ENCODE measurements at regions not wholly inside any gene's neighbourhood (a gene's known extent, or its start where the extent isn't known, plus 50 kb on each side); places are given as distances from the start of the nearest gene placed in this dataset.

DNA sequence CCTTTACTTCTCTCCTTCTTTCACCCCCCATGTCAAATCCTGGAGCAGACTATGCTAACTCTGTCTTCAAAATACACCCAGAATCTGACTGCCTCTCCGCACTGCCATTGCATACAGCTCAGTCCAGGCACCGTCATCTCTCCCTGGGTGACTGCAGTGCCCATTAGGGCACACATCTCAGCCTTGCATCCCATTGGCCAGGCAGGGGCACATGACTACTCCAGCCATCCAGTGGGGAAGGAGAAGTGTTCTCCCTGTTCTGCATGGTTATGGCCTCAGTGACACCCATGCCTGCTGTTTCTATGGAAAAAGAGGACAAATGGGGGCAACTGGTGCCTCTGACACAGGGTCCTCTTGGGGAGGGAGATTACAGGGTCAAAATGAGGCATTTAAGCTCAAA lies 270.5 kb downstream of the MATN1 start:
- TF ChIP-seq POLR2A (IDR thresholded peaks at IDR 0.05) (no peak), CTCF (IDR thresholded peaks at IDR 0.05) (no peak), POLR2AphosphoS5 (IDR thresholded peaks at IDR 0.05) (no peak), EP300 (IDR thresholded peaks at IDR 0.05) (no peak)
- no peaks in the 10 kb centered on the region for H3K9me3 ChIP-seq
- DNase-seq, result no peak
- H3K4me1 ChIP-seq, result no peaks in the 10 kb centered on the region
- H3K36me3 ChIP-seq, result no peaks in the 10 kb centered on the region
- H3K27ac ChIP-seq, result no peak overlapping the region
- H3K4me3 ChIP-seq, result no peak overlapping the region
- ATAC-seq (ENCODE audit: low FRiP score in 2 of 2), result no peak
- 82 to 92% methylated on average over 2 of the region's 2 CpGs for WGBS, 2 donors
- no peaks in the 10 kb centered on the region for H3K27me3 ChIP-seq

DNA sequence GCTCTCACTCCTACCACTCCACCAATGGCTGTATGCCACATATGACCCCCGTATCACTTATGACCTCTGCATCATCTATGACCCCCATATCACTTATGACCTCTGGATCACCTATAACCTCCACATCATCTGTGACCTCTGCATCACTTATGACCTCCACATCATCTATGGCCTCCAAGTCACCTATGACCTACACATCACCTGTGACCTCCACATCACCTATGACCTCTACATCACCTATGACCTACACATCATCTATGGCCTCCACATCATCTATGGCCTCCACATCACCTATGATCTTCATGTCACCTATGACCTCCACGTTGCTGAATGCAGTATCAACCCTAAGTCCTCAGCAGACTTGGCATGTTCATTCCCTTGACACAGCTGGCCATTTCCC lies 271.2 kb downstream of the MATN1 start:
- H3K4me1 ChIP-seq, result no peaks in the 10 kb centered on the region
- DNase-seq (no peak), ATAC-seq (ENCODE audit: low FRiP score in 2 of 2) (no peak)
- H3K27me3 ChIP-seq, result no peaks in the 10 kb centered on the region
- TF ChIP-seq CTCF (IDR thresholded peaks at IDR 0.05), result no peak
- no peak for TF ChIP-seq EP300 (IDR thresholded peaks at IDR 0.05)
- TF ChIP-seq POLR2A (IDR thresholded peaks at IDR 0.05), result no peak
- no peak for TF ChIP-seq POLR2AphosphoS5 (IDR thresholded peaks at IDR 0.05)
- no peak overlapping the region for H3K4me3 ChIP-seq
- no peaks in the 10 kb centered on the region for H3K9me3 ChIP-seq
- H3K27ac ChIP-seq, result no peak overlapping the region
- WGBS, 2 donors, result 84 to 88% methylated on average over 2 of the region's 2 CpGs
- no peaks in the 10 kb centered on the region for H3K36me3 ChIP-seq

DNA sequence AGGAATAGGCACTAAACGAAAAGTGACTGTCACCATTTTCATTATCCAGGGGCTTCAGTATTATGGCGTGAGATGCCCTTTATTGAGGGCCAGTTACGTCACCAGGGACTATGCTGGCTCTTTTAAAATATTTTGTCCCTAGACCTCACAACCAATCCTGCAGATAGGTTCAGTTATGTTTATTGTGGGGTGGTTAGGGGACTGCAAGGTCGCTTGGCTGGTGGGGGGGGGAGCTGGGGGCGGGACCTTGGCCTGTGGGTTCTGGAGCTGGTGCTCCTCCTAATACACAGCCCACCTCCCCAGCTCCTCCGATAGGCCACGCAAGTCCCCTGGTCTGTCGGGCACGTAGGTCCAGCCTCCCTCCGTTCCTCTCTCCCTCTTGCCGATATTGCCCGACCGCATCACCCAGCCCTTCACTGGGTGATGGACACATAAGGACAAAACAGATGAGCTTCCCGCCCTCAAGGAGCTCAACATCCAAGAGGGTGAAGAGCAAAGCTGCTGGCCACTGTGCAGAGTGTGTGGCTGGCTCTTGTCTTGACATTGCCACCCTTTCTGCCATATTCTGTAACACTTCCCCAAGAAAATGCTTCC lies 271.8 kb downstream of the MATN1 start:
- no peaks in the 10 kb centered on the region for H3K4me1 ChIP-seq
- no peaks in the 10 kb centered on the region for H3K9me3 ChIP-seq
- DNase-seq, result peak; percentile 8 to 22

GRCh38 chr1:30450818-30451233 lies 272.6 kb downstream of the MATN1 start:
- TF ChIP-seq POLR2AphosphoS5 (IDR thresholded peaks at IDR 0.05) (no peak), CTCF (IDR thresholded peaks at IDR 0.05) (no peak), POLR2A (IDR thresholded peaks at IDR 0.05) (no peak), EP300 (IDR thresholded peaks at IDR 0.05) (no peak)
- 72 to 82% methylated on average over 5 of the region's 5 CpGs for WGBS, 2 donors
- no peaks in the 10 kb centered on the region for H3K4me1 ChIP-seq
- DNase-seq, result no peak
- no peak overlapping the region for H3K27ac ChIP-seq
- no peaks in the 10 kb centered on the region for H3K36me3 ChIP-seq
- no peaks in the 10 kb centered on the region for H3K27me3 ChIP-seq
- no peak overlapping the region for H3K4me3 ChIP-seq
- no peaks in the 10 kb centered on the region for H3K9me3 ChIP-seq
- no peak for ATAC-seq (ENCODE audit: low FRiP score in 2 of 2)

More for the DNA sequence above, 271.8 kb downstream of the MATN1 start:
- Histone ChIP-seq H3K36me3 (no peaks in the 10 kb centered on the region), H3K4me3 (no peak overlapping the region), H3K27me3 (no peaks in the 10 kb centered on the region), H3K27ac (no peak overlapping the region)
- 85 to 88% methylated on average over 12 to 13 of the region's 14 CpGs for WGBS, 2 donors
- no peak for ATAC-seq (ENCODE audit: low FRiP score in 2 of 2)
- TF ChIP-seq CTCF (IDR thresholded peaks at IDR 0.05), result no peak
- TF ChIP-seq POLR2AphosphoS5 (IDR thresholded peaks at IDR 0.05), result no peak
- TF ChIP-seq EP300 (IDR thresholded peaks at IDR 0.05), result no peak
- no peak for TF ChIP-seq POLR2A (IDR thresholded peaks at IDR 0.05)

GRCh38 chr1:30450148-30450817 lies 273.1 kb downstream of the MATN1 start:
- 74 to 81% methylated on average over 7 of the region's 7 CpGs for WGBS, 2 donors
- Histone ChIP-seq H3K36me3 (no peaks in the 10 kb centered on the region), H3K4me3 (no peak overlapping the region), H3K9me3 (no peaks in the 10 kb centered on the region), H3K27me3 (no peaks in the 10 kb centered on the region), H3K27ac (no peak overlapping the region), H3K4me1 (no peaks in the 10 kb centered on the region)
- DNase-seq (no peak), ATAC-seq (ENCODE audit: low FRiP score in 2 of 2) (no peak)
- TF ChIP-seq POLR2AphosphoS5 (IDR thresholded peaks at IDR 0.05) (no peak), CTCF (IDR thresholded peaks at IDR 0.05) (no peak), POLR2A (IDR thresholded peaks at IDR 0.05) (no peak), EP300 (IDR thresholded peaks at IDR 0.05) (no peak)

Data from upper lobe of left lung (tissue), 6 donors.